ENCODE measurements at regions not wholly inside any gene's neighbourhood (a gene's known extent, or its start where the extent isn't known, plus 50 kb on each side); places are given as distances from the start of the nearest gene placed in this dataset.

DNA sequence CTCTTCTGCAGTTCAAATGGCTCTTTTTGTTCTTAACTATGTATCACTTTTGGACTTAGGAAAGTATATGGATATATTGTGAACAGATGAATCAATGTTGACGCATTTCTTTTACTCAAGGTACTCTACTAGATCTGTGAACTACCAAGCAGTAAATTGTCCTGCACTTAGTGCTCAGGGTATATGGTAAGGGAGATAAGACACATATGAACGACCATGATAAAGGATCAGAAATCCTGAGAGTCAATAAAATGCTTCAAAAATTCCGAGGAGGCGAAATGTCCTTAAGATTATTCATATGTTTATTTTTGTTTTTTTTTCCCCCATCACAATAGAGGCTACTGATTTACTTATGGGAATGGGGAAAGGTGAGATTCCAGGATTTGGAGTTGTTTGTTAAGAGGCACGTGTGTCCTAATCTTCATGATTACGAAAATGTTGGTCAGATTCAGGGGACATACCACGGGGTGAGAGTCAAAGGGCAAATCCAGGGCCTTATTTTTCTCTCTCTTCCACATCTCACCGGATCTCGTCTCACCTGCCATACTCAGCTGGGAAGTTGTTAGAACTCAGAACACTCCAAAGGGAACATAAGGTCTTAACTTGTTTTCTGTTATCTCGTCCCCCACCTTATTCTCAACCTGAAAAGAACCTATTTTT, 475.1 kb upstream of the TBL1XR1 start:
- TF ChIP-seq CTCF (IDR thresholded peaks at IDR 0.05) (no peak), POLR2A (IDR thresholded peaks at IDR 0.05) (no peak)
- Histone ChIP-seq H3K4me1 (peaks cover 9 to 17% (median 11%) of the 10 kb centered on the region in 3 donors), H3K27me3 (no peaks in the 10 kb centered on the region), H3K4me3 (no peak overlapping the region), H3K36me3 (no peaks in the 10 kb centered on the region), H3K9me3 (no peaks in the 10 kb centered on the region), H3K27ac (peak overlapping the region in 1 of 4 donors; percentile 71)
- WGBS, 2 donors, result 81 to 94% methylated on average over 10 of the region's 10 CpGs
- intact Hi-C loops (cut with DNase I), result no loop called here
- DNase-seq, result no peak

DNA sequence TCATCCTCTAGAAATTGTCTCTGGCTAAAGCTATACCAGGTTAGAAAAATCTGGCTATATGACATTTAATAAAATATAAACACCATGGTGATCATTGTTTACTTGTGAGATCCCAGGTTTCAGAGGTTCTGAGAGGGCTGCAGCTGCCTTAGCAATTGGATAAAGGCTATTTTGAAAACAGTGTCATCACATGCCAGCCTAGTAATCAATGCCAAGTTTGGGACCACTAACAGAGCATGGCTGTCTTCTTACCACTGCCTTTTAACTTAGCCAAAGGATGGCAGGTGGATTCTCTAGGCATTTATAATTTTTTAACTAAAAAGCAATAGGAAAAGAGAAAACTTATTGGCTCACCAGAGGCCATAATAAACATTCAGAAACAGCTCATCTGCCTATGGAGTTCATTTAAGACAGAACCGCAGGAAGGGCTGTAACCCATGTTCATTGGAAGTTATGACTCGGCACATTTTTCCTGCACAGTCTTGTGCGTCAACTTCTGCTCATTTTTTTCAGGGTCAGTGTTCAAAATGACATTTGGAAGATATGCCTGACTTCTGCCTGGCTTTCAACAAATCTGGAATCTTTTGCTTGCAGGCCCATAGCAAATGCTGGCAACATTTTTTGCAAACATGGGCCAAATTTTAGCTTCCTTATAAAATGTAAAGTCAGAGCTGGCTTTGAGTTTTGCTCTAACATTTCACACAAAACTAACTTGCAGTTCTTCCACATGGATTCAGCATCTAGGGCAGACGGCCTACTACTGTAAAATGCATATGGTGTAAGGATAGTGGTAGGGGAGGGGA, 476.0 kb upstream of the TBL1XR1 start:
- Histone ChIP-seq H3K4me3 (no peak overlapping the region), H3K4me1 (peaks cover 9 to 17% (median 11%) of the 10 kb centered on the region in 3 donors), H3K36me3 (no peaks in the 10 kb centered on the region), H3K9me3 (no peaks in the 10 kb centered on the region), H3K27me3 (no peaks in the 10 kb centered on the region), H3K27ac (peak overlapping the region in 3 of 4 donors; percentile 25 to 71 (median 35))
- TF ChIP-seq CTCF (IDR thresholded peaks at IDR 0.05), result no peak
- no peak for TF ChIP-seq POLR2A (IDR thresholded peaks at IDR 0.05)
- intact Hi-C loops (cut with DNase I), result no loop called here
- WGBS, 2 donors, result 18 to 26% methylated on average over 4 of the region's 4 CpGs
- no peak for DNase-seq

- Histone ChIP-seq H3K27ac (peak overlapping the region in 1 of 4 donors; percentile 71), H3K27me3 (no peaks in the 10 kb centered on the region), H3K4me3 (no peak overlapping the region), H3K4me1 (peaks cover 9 to 17% (median 11%) of the 10 kb centered on the region in 3 donors), H3K36me3 (no peaks in the 10 kb centered on the region), H3K9me3 (no peaks in the 10 kb centered on the region)
- DNase-seq, result no peak
- no peak for TF ChIP-seq CTCF (IDR thresholded peaks at IDR 0.05)
- TF ChIP-seq POLR2A (IDR thresholded peaks at IDR 0.05), result no peak
- intact Hi-C loops (cut with DNase I), result no loop called here
- WGBS, 2 donors, result 92 to 93% methylated on average over 3 of the region's 3 CpGs
Measured at GRCh38 chr3:177674186-177674585, 476.9 kb upstream of the TBL1XR1 start.

DNA sequence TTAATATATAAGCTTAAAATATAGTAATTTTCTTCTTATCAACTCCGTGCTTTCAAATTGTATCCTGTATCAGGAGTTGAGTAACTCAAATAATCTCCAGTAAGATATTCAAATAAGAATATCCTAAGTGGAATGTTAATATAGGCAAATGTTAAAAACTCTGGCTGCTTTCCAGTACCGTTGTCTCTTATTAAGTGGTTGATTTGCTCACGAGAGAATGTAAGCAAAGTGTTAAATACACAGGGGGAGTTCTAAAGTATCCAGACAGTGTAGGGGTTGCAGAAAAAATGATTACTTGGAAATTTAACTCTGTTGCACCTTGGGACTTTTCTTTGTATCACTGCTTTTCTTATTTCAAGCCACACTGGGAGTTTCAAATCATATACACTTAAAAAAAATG, 478.9 kb upstream of the TBL1XR1 start:
- DNase-seq, result no peak
- Histone ChIP-seq H3K4me1 (peaks cover 9 to 28% (median 21%) of the 10 kb centered on the region in 3 donors), H3K27ac (no peak overlapping the region), H3K9me3 (no peaks in the 10 kb centered on the region), H3K36me3 (no peaks in the 10 kb centered on the region), H3K27me3 (no peaks in the 10 kb centered on the region), H3K4me3 (no peak overlapping the region)
- 59 to 84% methylated on average over 3 of the region's 3 CpGs for WGBS, 2 donors
- no peak for TF ChIP-seq POLR2A (IDR thresholded peaks at IDR 0.05)
- no peak for TF ChIP-seq CTCF (IDR thresholded peaks at IDR 0.05)
- intact Hi-C loops (cut with DNase I), result no loop called here

- TF ChIP-seq CTCF (IDR thresholded peaks at IDR 0.05), result no peak
- no peak for TF ChIP-seq POLR2A (IDR thresholded peaks at IDR 0.05)
- Histone ChIP-seq H3K4me1 (peaks cover 9 to 28% (median 21%) of the 10 kb centered on the region in 3 donors), H3K27me3 (no peaks in the 10 kb centered on the region), H3K4me3 (no peak overlapping the region), H3K36me3 (no peaks in the 10 kb centered on the region), H3K27ac (no peak overlapping the region), H3K9me3 (no peaks in the 10 kb centered on the region)
- no peak for DNase-seq
- 88 to 89% methylated on average over 6 of the region's 6 CpGs for WGBS, 2 donors
- intact Hi-C loops (cut with DNase I), result no loop called here
Measured at GRCh38 chr3:177676947-177677587, 479.8 kb upstream of the TBL1XR1 start.
